GM13977 (cell line): ENCODE measurements at regions not wholly inside any gene's neighbourhood (a gene's known extent, or its start where the extent isn't known, plus 50 kb on each side); places are given as distances from the start of the nearest gene placed in this dataset.

Experiments used
- DNase-seq: peaks from one replicate; pipeline ENCODE4 v3.0.0; 2012; ENCODE audit warnings: low spot score
- in situ Hi-C: fragments of 300-500 bp; cut with MboI; formaldehyde crosslinking; loops from one replicate; pipeline ENCODE4 v1.12.0; 2022; ENCODE audit warnings: low sequenced_read_pairs, low pct_unique_long_range_greater_than_20kb, mixed read lengths, inconsistent platforms; ENCODE audit not compliant: unreplicated experiment
- TF ChIP-seq, protein P1 (sequence below): IDR thresholded peaks from 2 replicates; pipeline ENCODE4 v1.5.1; 2012; ENCODE audit warnings: mild to moderate bottlenecking, control low read depth; ENCODE audit not compliant: insufficient read depth; ENCODE audit errors: extremely low read depth, missing control alignments

DNA sequence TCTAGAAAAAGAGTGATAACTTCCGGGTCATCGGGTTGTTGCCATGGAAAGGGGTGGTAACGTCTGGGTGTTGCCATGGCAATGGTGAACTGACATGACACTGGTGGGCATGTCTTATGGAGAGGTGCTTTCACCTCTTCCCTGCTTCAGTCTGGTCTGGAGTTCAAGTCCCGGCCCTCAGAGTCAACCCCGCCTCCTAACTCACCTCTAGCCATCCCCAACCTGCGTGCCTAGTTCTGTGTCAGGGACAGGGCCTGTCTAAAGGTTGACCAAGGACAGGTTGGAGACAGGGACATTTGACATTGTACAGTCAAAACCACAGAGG, 96.0 kb downstream of the LSM3 start:
- no peak for DNase-seq
- in situ Hi-C loops = no loop called here
- TF ChIP-seq, protein P1, sequence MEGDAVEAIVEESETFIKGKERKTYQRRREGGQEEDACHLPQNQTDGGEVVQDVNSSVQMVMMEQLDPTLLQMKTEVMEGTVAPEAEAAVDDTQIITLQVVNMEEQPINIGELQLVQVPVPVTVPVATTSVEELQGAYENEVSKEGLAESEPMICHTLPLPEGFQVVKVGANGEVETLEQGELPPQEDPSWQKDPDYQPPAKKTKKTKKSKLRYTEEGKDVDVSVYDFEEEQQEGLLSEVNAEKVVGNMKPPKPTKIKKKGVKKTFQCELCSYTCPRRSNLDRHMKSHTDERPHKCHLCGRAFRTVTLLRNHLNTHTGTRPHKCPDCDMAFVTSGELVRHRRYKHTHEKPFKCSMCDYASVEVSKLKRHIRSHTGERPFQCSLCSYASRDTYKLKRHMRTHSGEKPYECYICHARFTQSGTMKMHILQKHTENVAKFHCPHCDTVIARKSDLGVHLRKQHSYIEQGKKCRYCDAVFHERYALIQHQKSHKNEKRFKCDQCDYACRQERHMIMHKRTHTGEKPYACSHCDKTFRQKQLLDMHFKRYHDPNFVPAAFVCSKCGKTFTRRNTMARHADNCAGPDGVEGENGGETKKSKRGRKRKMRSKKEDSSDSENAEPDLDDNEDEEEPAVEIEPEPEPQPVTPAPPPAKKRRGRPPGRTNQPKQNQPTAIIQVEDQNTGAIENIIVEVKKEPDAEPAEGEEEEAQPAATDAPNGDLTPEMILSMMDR = no peak

DNA sequence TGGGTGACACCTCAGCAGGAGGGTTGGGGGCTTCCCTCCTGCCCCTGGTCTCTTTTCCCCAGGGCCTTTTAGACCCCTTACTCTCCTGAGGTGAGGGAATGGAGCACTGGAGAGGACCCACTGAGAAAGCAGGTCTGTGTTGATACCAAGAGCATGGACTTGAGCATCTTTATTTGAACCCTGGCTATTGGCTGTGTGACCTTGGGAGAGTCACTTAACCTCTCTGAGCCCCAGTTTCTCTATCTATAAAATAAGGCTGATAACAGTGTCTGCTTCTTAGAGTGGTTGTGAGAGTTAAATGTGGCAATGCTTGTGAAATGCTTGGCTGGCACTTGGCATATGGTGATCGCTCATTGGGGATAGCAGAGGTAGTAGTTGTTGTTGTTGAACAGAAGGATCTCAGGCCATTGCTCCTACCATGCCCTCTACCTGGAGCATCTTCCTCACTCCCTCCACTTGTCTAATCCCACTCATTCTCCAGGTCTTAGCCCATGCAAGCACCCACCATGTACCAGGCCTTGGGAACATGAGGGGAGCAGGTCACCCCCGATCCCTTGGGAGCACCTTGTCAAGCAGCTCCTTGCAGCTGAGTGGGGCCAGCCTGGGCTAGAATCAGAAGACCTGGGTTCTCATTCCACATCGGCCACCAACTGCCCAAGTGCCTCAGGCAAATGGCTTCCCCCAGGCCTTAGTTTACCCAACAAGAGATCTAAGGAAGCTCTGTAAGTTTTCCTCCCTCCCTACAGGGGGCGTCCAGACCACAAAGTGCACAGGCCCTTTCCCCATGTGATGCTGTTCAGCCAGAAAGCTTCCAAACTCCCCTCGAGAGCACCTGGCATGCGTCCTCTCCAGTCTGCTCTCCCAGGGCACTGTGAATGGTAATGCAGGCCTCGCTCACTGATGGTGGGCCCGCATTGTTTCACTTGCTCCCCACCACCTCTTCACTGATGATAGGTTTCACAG, 96.7 kb downstream of the LSM3 start:
- DNase-seq = no peak
- in situ Hi-C loops = no loop called here
- TF ChIP-seq, protein P1 = peak; percentile 28

DNA sequence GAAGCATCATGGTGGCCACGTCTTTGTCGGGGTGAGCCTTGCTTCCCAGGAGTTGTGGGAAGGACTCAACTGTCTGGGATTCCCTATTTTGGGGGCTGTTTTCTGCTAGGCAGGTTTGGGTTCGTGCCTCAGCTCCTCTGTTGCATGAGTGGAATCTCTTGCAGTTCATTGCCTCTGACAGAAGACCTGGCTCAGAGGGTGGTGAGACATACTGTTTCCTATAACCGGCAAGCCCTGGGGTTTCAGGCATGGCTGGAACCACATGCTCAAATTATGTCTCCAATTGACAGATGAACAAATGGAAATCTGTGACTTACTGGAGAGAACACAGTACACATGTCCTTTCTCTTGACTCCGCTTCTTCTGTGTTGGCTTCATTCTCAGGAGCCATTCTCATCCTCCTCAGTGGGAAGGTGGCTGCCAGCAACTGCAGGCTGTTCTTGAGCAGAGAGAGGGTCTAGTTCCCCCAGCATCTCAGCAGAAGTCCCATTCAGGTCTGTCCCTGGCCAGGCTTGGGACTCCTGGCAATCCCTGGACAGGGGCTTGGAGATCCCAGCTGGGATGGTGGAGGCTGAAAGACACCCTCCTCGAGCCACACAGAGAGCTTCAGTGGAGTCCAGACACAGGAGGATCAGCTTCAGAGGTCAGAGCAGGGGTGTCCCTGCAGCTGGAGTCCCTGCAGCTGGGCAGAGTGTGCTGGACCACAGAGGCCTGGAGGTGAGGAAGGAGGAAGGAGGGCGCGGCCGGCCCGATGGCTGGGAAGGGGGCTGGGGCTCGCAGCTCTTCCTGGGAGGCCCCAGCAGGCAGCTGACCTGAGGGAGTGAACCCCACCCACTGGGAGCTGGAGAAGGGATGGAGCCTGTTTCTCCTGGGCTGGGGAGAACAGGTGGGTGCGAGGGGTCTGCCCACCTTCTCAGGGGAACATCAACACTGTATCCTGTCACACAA, 97.6 kb downstream of the LSM3 start:
- TF ChIP-seq, protein P1 = no peak
- in situ Hi-C loops = no loop called here
- no peak for DNase-seq

DNA sequence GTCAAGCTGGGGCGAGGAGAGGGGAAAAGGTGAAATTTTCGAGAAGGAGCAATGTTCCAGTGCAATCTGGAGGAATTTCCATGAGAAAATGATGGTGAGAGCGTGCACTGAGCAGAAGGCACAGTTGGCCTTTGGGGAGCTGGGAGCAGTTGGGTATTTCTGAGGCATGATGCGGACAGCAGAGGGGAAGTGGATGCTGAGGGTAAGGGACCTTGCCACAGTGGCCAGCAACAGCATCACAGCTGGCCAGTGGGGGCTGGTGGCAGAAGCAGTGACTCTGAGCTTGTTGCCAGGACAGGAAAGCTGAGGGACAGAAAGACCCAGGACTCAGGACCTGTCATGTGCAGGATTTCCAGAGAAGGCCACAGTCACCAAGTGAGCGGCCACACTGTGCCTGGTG, 98.9 kb downstream of the LSM3 start:
- TF ChIP-seq, protein P1 = no peak
- no peak for DNase-seq
- in situ Hi-C loops = no loop called here

DNA sequence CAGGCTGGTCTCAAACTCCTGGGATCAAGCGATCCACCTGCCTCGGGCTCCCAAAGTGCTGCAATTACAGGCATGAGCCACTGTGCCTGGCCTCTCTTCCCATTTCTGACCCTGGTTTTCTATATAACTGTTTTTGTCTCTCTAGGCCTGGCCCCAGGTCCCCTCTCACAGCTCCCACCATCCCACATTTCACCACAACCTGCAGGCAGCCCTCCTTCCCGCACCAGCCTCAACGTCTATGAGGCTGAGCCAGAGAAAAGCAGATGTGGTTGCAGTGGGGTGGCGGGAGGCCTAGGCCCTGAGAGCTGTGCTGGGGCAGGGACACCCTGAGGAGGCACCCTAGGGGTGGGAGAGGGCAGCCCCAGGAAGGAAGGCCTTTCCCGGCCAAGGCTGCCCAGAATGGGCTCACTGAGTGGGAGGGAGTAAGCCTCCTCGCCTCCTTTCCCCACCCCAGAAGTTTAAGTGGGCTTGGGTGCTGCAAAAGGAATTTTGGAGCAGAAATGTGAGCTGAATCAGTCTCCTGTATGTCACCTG, 99.7 kb downstream of the LSM3 start:
- no peak for DNase-seq
- TF ChIP-seq, protein P1 = no peak
- in situ Hi-C loops = no loop called here
